Loucy (cell line): ENCODE measurements at regions not wholly inside any gene's neighbourhood (a gene's known extent, or its start where the extent isn't known, plus 50 kb on each side); places are given as distances from the start of the nearest gene placed in this dataset.

Experiments
- H2AFZ ChIP-seq: fragments of 200-600 bp; sonication (generic); 2 replicates; pipeline ENCODE4 v1.6.0; 2016; ENCODE audit warnings: antibody characterized with exemption, mild to moderate bottlenecking, low read length, moderate library complexity
- H3F3A ChIP-seq: fragments of 200-600 bp; 2 replicates; pipeline ENCODE4 v1.6.0; 2016; ENCODE audit warnings: antibody characterized with exemption, low read depth, mild to moderate bottlenecking
- H3K27me3 ChIP-seq: fragments of 200-600 bp; sonication (generic); 2 replicates; pipeline ENCODE4 v1.6.1; 2014; ENCODE audit warnings: low read length, mild to moderate bottlenecking; ENCODE audit not compliant: insufficient read depth, poor library complexity, severe bottlenecking
- H3K36me3 ChIP-seq: fragments of 200-600 bp; sonication (generic); 2 replicates; pipeline ENCODE4 v1.6.1; 2016; ENCODE audit warnings: low read length; ENCODE audit not compliant: insufficient read depth
- H3K4me1 ChIP-seq: fragments of 200-600 bp; sonication (generic); 2 replicates; pipeline ENCODE4 v1.5.1; 2014; ENCODE audit warnings: low read length, mild to moderate bottlenecking; ENCODE audit not compliant: insufficient read depth, poor library complexity, severe bottlenecking
- H3K4me2 ChIP-seq: fragments of 200-600 bp; sonication (generic); 2 replicates; pipeline ENCODE4 v1.6.0; 2014; ENCODE audit warnings: antibody characterized with exemption, low read length, low read depth, mild to moderate bottlenecking; ENCODE audit not compliant: poor library complexity, severe bottlenecking
- H3K4me3 ChIP-seq: fragments of 200-600 bp; sonication (generic); 2 replicates; pipeline ENCODE4 v1.5.1; 2014; ENCODE audit warnings: low read length, mild to moderate bottlenecking, mixed read lengths; ENCODE audit not compliant: poor library complexity, severe bottlenecking
- H3K79me2 ChIP-seq: fragments of 200-600 bp; sonication (generic); 2 replicates; pipeline ENCODE4 v1.6.1; 2014; ENCODE audit warnings: low read length; ENCODE audit not compliant: insufficient read depth
- H3K9ac ChIP-seq: fragments of 200-600 bp; sonication (generic); 2 replicates; pipeline ENCODE4 v1.6.0; 2014; ENCODE audit warnings: mild to moderate bottlenecking, low read depth, low read length, moderate library complexity; ENCODE audit not compliant: poor library complexity, severe bottlenecking
- H3K9me2 ChIP-seq: fragments of 200-600 bp; sonication (generic); replicated peaks from 2 replicates; pipeline ENCODE4 v1.6.1; 2016; ENCODE audit warnings: low read depth, low read length, mixed read lengths
- H3K9me3 ChIP-seq: fragments of 200-600 bp; sonication (generic); 2 replicates; pipeline ENCODE4 v1.6.1; 2014; ENCODE audit warnings: mild to moderate bottlenecking, antibody characterized with exemption, low read length, low read depth; ENCODE audit not compliant: insufficient read depth
- H4K20me1 ChIP-seq: fragments of 200-600 bp; sonication (generic); 2 replicates; pipeline ENCODE4 v1.6.0; 2014; ENCODE audit warnings: antibody characterized with exemption, low read length, mild to moderate bottlenecking; ENCODE audit not compliant: insufficient read depth, poor library complexity, severe bottlenecking
- CTCF ChIP-seq: fragments of 200-600 bp; sonication (generic); conservative IDR thresholded peaks from 2 replicates; pipeline ENCODE4 v1.5.1; 2014; ENCODE audit warnings: mild to moderate bottlenecking, antibody characterized with exemption, low read length
- EZH2phosphoT487 ChIP-seq: fragments of 200-600 bp; IDR thresholded peaks from 2 replicates; pipeline ENCODE4 v1.6.1; 2018; ENCODE audit warnings: antibody characterized with exemption, mild to moderate bottlenecking, moderate library complexity, borderline replicate concordance

- H3K79me2 ChIP-seq = no peaks in the 10 kb centered on the region
- H3K9ac ChIP-seq = no peak overlapping the region
- TF ChIP-seq CTCF (no peak), EZH2phosphoT487 (no peak)
- no peaks in the 10 kb centered on the region for H3K9me3 ChIP-seq
- no peaks in the 10 kb centered on the region for H3K4me1 ChIP-seq
- no peaks in the 10 kb centered on the region for H3K36me3 ChIP-seq
- no peaks in the 10 kb centered on the region for H3K9me2 ChIP-seq
- H2AFZ ChIP-seq = no peak overlapping the region
- no peaks in the 10 kb centered on the region for H3F3A ChIP-seq
- H3K27me3 ChIP-seq = no peaks in the 10 kb centered on the region
- no peak overlapping the region for H3K4me2 ChIP-seq
- no peak overlapping the region for H3K4me3 ChIP-seq
- H4K20me1 ChIP-seq = no peaks in the 10 kb centered on the region
Observed at GRCh38 chr12:91857813-91858542, 287.7 kb downstream of the BTG1 start.

DNA sequence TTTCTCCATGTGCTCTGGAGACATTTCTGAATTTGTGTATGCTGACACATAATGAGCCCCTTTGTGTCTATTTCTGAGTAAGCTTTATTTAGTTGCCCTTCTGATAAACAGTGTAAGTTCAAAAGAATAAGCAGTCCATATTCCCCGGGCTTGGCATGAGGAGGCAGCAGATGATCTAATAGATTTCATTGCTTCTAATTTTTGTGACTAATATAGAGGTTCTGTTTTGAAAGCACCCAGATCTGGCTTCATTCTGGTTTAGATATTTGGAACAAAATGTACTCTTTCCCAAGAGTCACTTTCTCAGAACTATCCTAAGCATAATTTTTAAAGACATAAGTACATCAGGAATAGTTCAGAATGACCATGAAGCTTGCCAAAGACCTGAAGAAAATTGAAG lies 290.9 kb downstream of the BTG1 start:
- TF ChIP-seq EZH2phosphoT487 (no peak), CTCF (no peak)
- Histone ChIP-seq H3F3A (no peaks in the 10 kb centered on the region), H3K36me3 (no peaks in the 10 kb centered on the region), H3K9me3 (no peaks in the 10 kb centered on the region), H3K9ac (no peak overlapping the region), H3K9me2 (no peaks in the 10 kb centered on the region), H3K27me3 (no peaks in the 10 kb centered on the region), H2AFZ (no peak overlapping the region), H3K4me2 (no peak overlapping the region), H3K79me2 (no peaks in the 10 kb centered on the region), H3K4me3 (no peak overlapping the region), H4K20me1 (no peaks in the 10 kb centered on the region), H3K4me1 (no peaks in the 10 kb centered on the region)

- Histone ChIP-seq H3K4me2 (no peak overlapping the region), H3K36me3 (no peaks in the 10 kb centered on the region), H3K79me2 (no peaks in the 10 kb centered on the region), H3K9ac (no peak overlapping the region), H3K9me2 (no peaks in the 10 kb centered on the region), H3K4me3 (no peak overlapping the region), H3K4me1 (no peaks in the 10 kb centered on the region), H4K20me1 (no peaks in the 10 kb centered on the region), H2AFZ (no peak overlapping the region), H3F3A (no peaks in the 10 kb centered on the region), H3K27me3 (no peaks in the 10 kb centered on the region), H3K9me3 (no peaks in the 10 kb centered on the region)
- TF ChIP-seq EZH2phosphoT487 (no peak), CTCF (no peak)
Observed at GRCh38 chr12:91853350-91854127, 292.1 kb downstream of the BTG1 start.
